MCF 10A (cell line): ENCODE measurements at regions not wholly inside any gene's neighbourhood (a gene's known extent, or its start where the extent isn't known, plus 50 kb on each side); places are given as distances from the start of the nearest gene placed in this dataset.

ENCODE experiments used
- BruUV-seq: library from RNA; stranded (reverse); fragments of 400-500 nt; replicated peaks from 2 replicates; lab custom pipeline; 2021; lab: Mats Ljungman, UMichigan
- CTCF ChIA-PET: fragments of 300-600 bp; sonication (Branson Sonifier 250); formaldehyde crosslinking; extraction: SDS; loops from one replicate; lab custom pipeline; 2021; ENCODE audit warnings: antibody characterized with exemption, inconsistent platforms; lab: Yijun Ruan, JAX
- POLR2A ChIA-PET: fragments of 300-600, 350-650 bp; sonication (Branson Sonifier 250); formaldehyde crosslinking; extraction: SDS; loops from one replicate; lab custom pipeline; 2020; ENCODE audit warnings: antibody characterized with exemption, inconsistent platforms; lab: Yijun Ruan, JAX
- DNase-seq: peaks from one replicate; pipeline ENCODE4 v3.0.0-alpha.2; 2018; ENCODE audit not compliant: unreplicated experiment
- H3K27ac Mint-ChIP-seq: one replicate; pipeline ENCODE4 v1.8.0; 2022; ENCODE audit warnings: mild to moderate bottlenecking, low read depth, mixed read lengths; ENCODE audit not compliant: unreplicated experiment
- H3K27me3 Mint-ChIP-seq: one replicate; pipeline ENCODE4 v1.8.0; 2022; ENCODE audit warnings: mixed read lengths; ENCODE audit not compliant: insufficient read depth, unreplicated experiment
- H3K36me3 Mint-ChIP-seq: one replicate; pipeline ENCODE4 v1.8.0; 2022; ENCODE audit warnings: mild to moderate bottlenecking, moderate library complexity, mixed read lengths; ENCODE audit not compliant: insufficient read depth, unreplicated experiment
- H3K4me1 Mint-ChIP-seq: one replicate; pipeline ENCODE4 v1.8.0; 2022; ENCODE audit warnings: mixed read lengths; ENCODE audit not compliant: insufficient read depth, unreplicated experiment
- H3K4me3 Mint-ChIP-seq: one replicate; pipeline ENCODE4 v1.8.0; 2022; ENCODE audit warnings: mild to moderate bottlenecking, moderate library complexity, mixed read lengths; ENCODE audit not compliant: unreplicated experiment
- H3K9me3 Mint-ChIP-seq: one replicate; pipeline ENCODE4 v1.8.0; 2022; ENCODE audit warnings: mixed read lengths; ENCODE audit not compliant: unreplicated experiment
- intact Hi-C: fragments of 100-400 bp; cut with micrococcal nuclease; formaldehyde crosslinking; loops from 2 replicates; pipeline ENCODE4 v1.14.1; 2022
- TF ChIP-seq, protein P1 (sequence below): fragments of 200-600 bp; IDR thresholded peaks from one replicate; pipeline ENCODE4 v1.8.0; 2022; ENCODE audit warnings: antibody characterized with exemption, mild to moderate bottlenecking; ENCODE audit not compliant: unreplicated experiment

DNA sequence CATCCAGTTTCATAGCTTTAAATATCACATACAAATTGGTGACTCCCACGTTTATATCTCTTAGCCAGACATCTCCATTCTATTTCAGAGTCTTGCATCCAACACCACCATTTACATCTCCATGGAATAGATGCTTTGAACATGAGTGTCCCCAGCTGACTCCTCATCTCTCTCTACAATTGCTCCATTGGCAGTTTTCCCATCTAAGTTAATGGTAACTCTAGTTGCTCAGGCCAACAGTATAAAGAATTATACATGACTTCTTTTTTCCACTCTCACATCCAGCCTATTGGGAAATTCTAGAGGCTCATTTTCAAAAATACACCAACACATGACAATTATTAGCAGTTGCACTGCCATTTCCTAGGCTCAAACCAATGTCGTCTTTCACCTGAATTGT is 388.2 kb downstream of the STIM2 start:
- H3K4me1 Mint-ChIP-seq: no peaks in the 10 kb centered on the region
- H3K27ac Mint-ChIP-seq: no peak overlapping the region
- H3K4me3 Mint-ChIP-seq: no peak overlapping the region
- H3K36me3 Mint-ChIP-seq: no peaks in the 10 kb centered on the region
- POLR2A ChIA-PET: interaction anchor here (1.1 to 1.3 kb wide), 2 partner anchors 9 to 10 kb away, joined by 3 to 4 read pairs; no protein-coding TSS in a partner anchor
- no peak for DNase-seq
- no peaks in the 10 kb centered on the region for H3K9me3 Mint-ChIP-seq
- CTCF ChIA-PET: interaction anchor here (0.7 kb wide), 3 partner anchors 49 to 684 kb away, joined by 3 read pairs; no protein-coding TSS in a partner anchor
- BruUV-seq: no TSS peak
- H3K27me3 Mint-ChIP-seq: no peaks in the 10 kb centered on the region
- intact Hi-C loops: no loop called here
- TF ChIP-seq, protein P1, sequence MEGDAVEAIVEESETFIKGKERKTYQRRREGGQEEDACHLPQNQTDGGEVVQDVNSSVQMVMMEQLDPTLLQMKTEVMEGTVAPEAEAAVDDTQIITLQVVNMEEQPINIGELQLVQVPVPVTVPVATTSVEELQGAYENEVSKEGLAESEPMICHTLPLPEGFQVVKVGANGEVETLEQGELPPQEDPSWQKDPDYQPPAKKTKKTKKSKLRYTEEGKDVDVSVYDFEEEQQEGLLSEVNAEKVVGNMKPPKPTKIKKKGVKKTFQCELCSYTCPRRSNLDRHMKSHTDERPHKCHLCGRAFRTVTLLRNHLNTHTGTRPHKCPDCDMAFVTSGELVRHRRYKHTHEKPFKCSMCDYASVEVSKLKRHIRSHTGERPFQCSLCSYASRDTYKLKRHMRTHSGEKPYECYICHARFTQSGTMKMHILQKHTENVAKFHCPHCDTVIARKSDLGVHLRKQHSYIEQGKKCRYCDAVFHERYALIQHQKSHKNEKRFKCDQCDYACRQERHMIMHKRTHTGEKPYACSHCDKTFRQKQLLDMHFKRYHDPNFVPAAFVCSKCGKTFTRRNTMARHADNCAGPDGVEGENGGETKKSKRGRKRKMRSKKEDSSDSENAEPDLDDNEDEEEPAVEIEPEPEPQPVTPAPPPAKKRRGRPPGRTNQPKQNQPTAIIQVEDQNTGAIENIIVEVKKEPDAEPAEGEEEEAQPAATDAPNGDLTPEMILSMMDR: no peak

DNA sequence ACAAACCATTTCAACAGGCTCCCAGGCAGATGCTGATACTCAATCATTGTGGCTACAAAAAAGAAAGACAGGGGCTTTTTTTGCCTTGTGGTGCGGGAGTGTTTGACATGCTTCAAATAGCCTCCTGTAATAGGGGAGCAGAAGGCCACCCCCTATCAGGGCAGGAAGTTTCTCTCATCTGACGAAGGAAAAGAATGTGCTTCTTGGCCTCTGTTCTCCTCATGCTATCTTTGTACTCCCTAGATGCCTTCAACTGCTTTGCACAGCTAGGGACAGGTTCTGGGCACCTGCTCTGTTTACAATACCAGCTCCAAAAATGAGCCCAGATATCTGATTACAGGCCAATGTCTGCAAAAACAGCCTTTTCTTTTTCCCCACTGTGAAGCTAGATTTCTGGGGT is 391.1 kb downstream of the STIM2 start:
- H3K27me3 Mint-ChIP-seq: no peaks in the 10 kb centered on the region

DNA sequence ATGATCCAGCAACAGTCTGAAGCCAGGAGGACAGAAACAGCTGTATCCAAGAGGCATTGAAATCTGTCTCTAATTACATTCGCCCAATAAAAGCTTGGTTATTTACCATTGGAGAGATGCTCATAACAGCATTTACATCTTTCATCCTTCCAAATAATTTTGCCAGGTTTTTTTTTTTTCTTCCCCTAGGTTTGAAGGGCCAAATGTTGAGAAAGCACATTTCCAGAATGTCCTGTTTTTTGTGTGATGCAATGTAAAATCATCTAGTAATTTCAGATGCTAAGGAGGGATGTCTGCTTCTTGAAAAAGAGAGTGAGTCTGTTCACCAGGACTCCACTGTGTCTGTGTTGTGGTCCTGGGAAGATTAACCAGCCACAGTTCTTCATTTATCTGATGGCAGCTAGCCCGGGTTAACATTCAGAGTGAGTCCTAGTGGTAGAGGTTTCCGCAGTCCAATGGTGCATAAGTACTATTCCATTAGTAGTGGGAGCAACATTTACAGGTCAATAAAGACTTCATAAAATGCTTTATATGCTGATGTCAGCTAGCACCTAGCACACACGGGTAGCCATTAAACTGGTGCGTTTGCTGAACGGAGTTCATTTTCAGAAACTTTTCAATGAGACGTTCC is 406.8 kb downstream of the STIM2 start:
- BruUV-seq: no TSS peak
- TF ChIP-seq, protein P1: no peak
- POLR2A ChIA-PET: interaction anchor here (0.6 kb wide), 1 partner anchor 217 kb away, joined by 3 read pairs; no protein-coding TSS in a partner anchor
- no peak overlapping the region for H3K4me3 Mint-ChIP-seq
- no peaks in the 10 kb centered on the region for H3K9me3 Mint-ChIP-seq
- no peak for DNase-seq
- no peaks in the 10 kb centered on the region for H3K4me1 Mint-ChIP-seq
- H3K27me3 Mint-ChIP-seq: no peaks in the 10 kb centered on the region
- CTCF ChIA-PET: interaction anchor here (0.6 to 0.7 kb wide), 2 partner anchors 24 to 180 kb away, joined by 4 read pairs; no protein-coding TSS in a partner anchor
- H3K27ac Mint-ChIP-seq: no peak overlapping the region
- intact Hi-C loops: no loop called here
- H3K36me3 Mint-ChIP-seq: no peaks in the 10 kb centered on the region

More for the DNA sequence above, 391.1 kb downstream of the STIM2 start:
- intact Hi-C loops: no loop called here
- BruUV-seq: no TSS peak
- TF ChIP-seq, protein P1: no peak
- H3K9me3 Mint-ChIP-seq: no peaks in the 10 kb centered on the region
- CTCF ChIA-PET: no interaction called here
- no peak overlapping the region for H3K4me3 Mint-ChIP-seq
- no peak overlapping the region for H3K27ac Mint-ChIP-seq
- H3K36me3 Mint-ChIP-seq: no peaks in the 10 kb centered on the region
- H3K4me1 Mint-ChIP-seq: no peaks in the 10 kb centered on the region
- DNase-seq: no peak
- POLR2A ChIA-PET: no interaction called here

DNA sequence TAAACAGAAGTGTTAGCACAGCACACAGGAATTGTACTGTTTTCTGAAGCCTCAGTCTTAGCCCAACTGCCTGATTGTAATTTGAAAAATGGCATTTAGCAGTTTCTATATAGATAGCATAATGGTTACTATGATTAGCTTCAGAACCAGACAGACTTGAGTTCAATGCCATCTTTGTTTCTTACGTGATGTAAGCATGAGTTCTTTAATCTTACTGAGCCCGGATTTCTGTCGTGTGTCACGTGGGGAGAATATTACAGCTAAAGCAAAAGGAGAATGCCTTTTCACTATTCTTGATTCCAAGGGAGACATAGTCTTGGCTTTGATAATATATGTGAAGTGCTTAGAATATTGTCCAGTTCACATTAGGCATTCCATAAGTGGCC is 407.3 kb downstream of the STIM2 start:
- ChIA-PET CTCF (interaction anchor here (0.6 kb wide), 1 partner anchor 25 kb away, joined by 4 read pairs; no protein-coding TSS in a partner anchor), POLR2A (no interaction called here)
- H3K9me3 Mint-ChIP-seq: no peaks in the 10 kb centered on the region
- no peaks in the 10 kb centered on the region for H3K36me3 Mint-ChIP-seq
- intact Hi-C loops: no loop called here
- BruUV-seq: no TSS peak
- DNase-seq: no peak
- H3K27ac Mint-ChIP-seq: no peak overlapping the region
- no peaks in the 10 kb centered on the region for H3K27me3 Mint-ChIP-seq
- TF ChIP-seq, protein P1: no peak
- H3K4me1 Mint-ChIP-seq: no peaks in the 10 kb centered on the region
- H3K4me3 Mint-ChIP-seq: no peak overlapping the region
